GM12878 (cell line): ENCODE measurements at regions not wholly inside any gene's neighbourhood (a gene's known extent, or its start where the extent isn't known, plus 50 kb on each side); places are given as distances from the start of the nearest gene placed in this dataset.

Experiments used
- ATAC-seq: fragments of 200-7000 bp; cut with Tn5 transposase; 3 replicates; pipeline ENCODE4 v1.9.1; 2020; ENCODE audit warnings: mild to moderate bottlenecking, moderate library complexity
- BruUV-seq: library from RNA; stranded (reverse); fragments of 400-500 nt; replicated peaks from 2 replicates; lab custom pipeline; 2021; lab: Mats Ljungman, UMichigan
- CTCF ChIA-PET: fragments of 300-600 bp; sonication (Branson Sonifier 250); formaldehyde crosslinking; extraction: SDS; loops from one replicate; lab custom pipeline; 2021; ENCODE audit warnings: inconsistent platforms; lab: Yijun Ruan, JAX
- POLR2A ChIA-PET: fragments of 350-600 bp; formaldehyde crosslinking; extraction: SDS; loops from one replicate; lab custom pipeline; 2021; ENCODE audit warnings: inconsistent platforms; lab: Charles Lee
- RAD21 ChIA-PET: fragments of 300-600 bp; sonication (Branson Sonifier 250); formaldehyde crosslinking; loops from one replicate; lab custom pipeline; 2023; ENCODE audit warnings: antibody characterized with exemption; ENCODE audit not compliant: unreplicated experiment; lab: Charles Lee
- SMC1A ChIA-PET: fragments of 300-600 bp; sonication (Branson Sonifier 250); formaldehyde crosslinking; loops from one replicate; lab custom pipeline; 2023; ENCODE audit not compliant: unreplicated experiment, uncharacterized antibody; lab: Charles Lee
- DNase-seq: peaks from one replicate; pipeline ENCODE4 v3.0.0-alpha.2; 2011; ENCODE audit warnings: low read depth, low spot score
- FAIRE-seq: peaks from 3 replicates; lab custom pipeline; 2011; peaks lifted over from hg19 to GRCh38; lab: Jason Lieb, UNC
- H2AFZ ChIP-seq: 2 replicates; pipeline ENCODE4 v1.6.0; 2011; ENCODE audit warnings: low read depth, low read length, control low read depth; ENCODE audit not compliant: control insufficient read depth
- H3K27ac ChIP-seq: 2 replicates; pipeline ENCODE4 v1.5.1; 2011; ENCODE audit warnings: control low read depth; ENCODE audit not compliant: control insufficient read depth, insufficient read depth
- H3K27me3 ChIP-seq, 2 experiments: replicated peaks in 1 of 2; 2 replicates each; pipeline versions ENCODE4 v1.6.0 to v1.6.1; 2011; ENCODE audit warnings: low read length in 1 of 2; ENCODE audit not compliant: control insufficient read depth in 2 of 2, insufficient read depth in 2 of 2
- H3K36me3 ChIP-seq, 2 experiments: 2 replicates each; pipeline ENCODE4 v1.5.1; 2011; ENCODE audit warnings: low read length in 1 of 2; ENCODE audit not compliant: control insufficient read depth in 2 of 2, insufficient read depth in 2 of 2
- H3K4me1 ChIP-seq: 2 replicates; pipeline ENCODE4 v1.6.1; 2011; ENCODE audit warnings: mild to moderate bottlenecking, low read length, moderate library complexity, mixed read lengths; ENCODE audit not compliant: control insufficient read depth, insufficient read depth
- H3K4me2 ChIP-seq: 2 replicates; pipeline ENCODE4 v1.6.0; 2011; ENCODE audit warnings: control low read depth; ENCODE audit not compliant: control insufficient read depth, insufficient read depth
- H3K4me3 ChIP-seq: fragments of 200-600 bp; sonication (generic); 2 replicates; pipeline ENCODE4 v1.5.1; 2016
- H3K79me2 ChIP-seq: 2 replicates; pipeline ENCODE4 v1.6.0; 2011; ENCODE audit warnings: low read length; ENCODE audit not compliant: control insufficient read depth, insufficient read depth
- H3K9ac ChIP-seq: 2 replicates; pipeline ENCODE4 v1.8.0; 2011; ENCODE audit warnings: low read length, control low read depth, mixed read lengths; ENCODE audit not compliant: control insufficient read depth, insufficient read depth
- H3K9me3 ChIP-seq: replicated peaks from 3 replicates; pipeline ENCODE4 v1.5.1; 2011; ENCODE audit warnings: mild to moderate bottlenecking, low read length; ENCODE audit not compliant: control insufficient read depth, insufficient read depth
- H4K20me1 ChIP-seq: 2 replicates; pipeline ENCODE4 v1.6.0; 2011; ENCODE audit not compliant: control insufficient read depth, insufficient read depth
- BCL11A ChIP-seq: IDR thresholded peaks from 2 replicates; pipeline ENCODE4 v1.6.1; 2011; ENCODE audit warnings: low read depth, low read length
- CBFB ChIP-seq: IDR thresholded peaks from 2 replicates; pipeline ENCODE4 v1.6.1; 2016; ENCODE audit warnings: antibody characterized with exemption, low read depth
- EZH2 ChIP-seq: IDR thresholded peaks from 2 replicates; pipeline ENCODE4 v1.6.1; 2012; ENCODE audit warnings: low read depth, mild to moderate bottlenecking, control low read depth, inconsistent platforms, low read length, borderline replicate concordance; ENCODE audit not compliant: control insufficient read depth
- FOXK2 ChIP-seq: fragments of 450-650 bp; IDR thresholded peaks from 2 replicates; pipeline ENCODE4 v1.6.1; 2017; ENCODE audit warnings: mild to moderate bottlenecking, moderate library complexity
- MEF2B ChIP-seq: fragments of 450-650 bp; IDR thresholded peaks from 2 replicates; pipeline ENCODE4 v1.6.1; 2018; ENCODE audit warnings: mild to moderate bottlenecking, moderate library complexity; ENCODE audit not compliant: partially characterized antibody, poor library complexity, severe bottlenecking
- MYC ChIP-seq: IDR thresholded peaks from 2 replicates; pipeline ENCODE4 v1.6.1; 2011; ENCODE audit warnings: mild to moderate bottlenecking, low read length, moderate library complexity, inconsistent platforms; ENCODE audit not compliant: insufficient read depth, insufficient replicate concordance, insufficient read length, severe bottlenecking
- RAD51 ChIP-seq: fragments of 450-650 bp; IDR thresholded peaks from 2 replicates; pipeline ENCODE4 v1.6.1; 2016; ENCODE audit warnings: moderate library complexity, mild to moderate bottlenecking, inconsistent platforms
- RBBP5 ChIP-seq: fragments of 200-600 bp; sonication (generic); conservative IDR thresholded peaks from 2 replicates; pipeline ENCODE4 v1.6.1; 2016
- SMAD1 ChIP-seq: fragments of 450-650 bp; IDR thresholded peaks from 2 replicates; pipeline ENCODE4 v1.6.1; 2018; ENCODE audit warnings: mild to moderate bottlenecking, low read depth; ENCODE audit not compliant: partially characterized antibody
- YBX1 ChIP-seq: fragments of 450-650 bp; IDR thresholded peaks from 2 replicates; pipeline ENCODE4 v1.6.1; 2016; ENCODE audit warnings: antibody characterized with exemption
- ZBED1 ChIP-seq: IDR thresholded peaks from 2 replicates; pipeline ENCODE4 v1.6.1; 2016; ENCODE audit warnings: borderline replicate concordance
- WGBS: methylation state at CpG from one replicate; pipeline ENCODE4 v1.1.6; 2016; ENCODE audit warnings: low lambda C conversion rate; ENCODE audit not compliant: insufficient replicate concordance, insufficient coverage; ENCODE audit errors: missing lambda C conversion rate; 5-methylcytosine and 5-hydroxymethylcytosine counted together
- in situ Hi-C: fragments of 300-500 bp; cut with MboI; formaldehyde crosslinking; loops from 9 replicates; pipeline ENCODE4 v1.14.3; 2018; ENCODE audit warnings: mixed read lengths
- intact Hi-C: fragments of 100-400 bp; cut with micrococcal nuclease; formaldehyde crosslinking; loops from one replicate; pipeline ENCODE4 v1.14.2; 2022; ENCODE audit not compliant: unreplicated experiment
- TF ChIP-seq, protein P1 (sequence below): IDR thresholded peaks from 2 replicates; pipeline ENCODE4 v1.6.1; 2012; ENCODE audit warnings: improper control_type of control experiment, low read depth, low read length; ENCODE audit not compliant: insufficient replicate concordance
- TF ChIP-seq, protein P2 (sequence below): IDR thresholded peaks from 2 replicates; pipeline ENCODE4 v1.6.1; 2012; ENCODE audit warnings: low read depth, low read length, improper control_type of control experiment

DNA sequence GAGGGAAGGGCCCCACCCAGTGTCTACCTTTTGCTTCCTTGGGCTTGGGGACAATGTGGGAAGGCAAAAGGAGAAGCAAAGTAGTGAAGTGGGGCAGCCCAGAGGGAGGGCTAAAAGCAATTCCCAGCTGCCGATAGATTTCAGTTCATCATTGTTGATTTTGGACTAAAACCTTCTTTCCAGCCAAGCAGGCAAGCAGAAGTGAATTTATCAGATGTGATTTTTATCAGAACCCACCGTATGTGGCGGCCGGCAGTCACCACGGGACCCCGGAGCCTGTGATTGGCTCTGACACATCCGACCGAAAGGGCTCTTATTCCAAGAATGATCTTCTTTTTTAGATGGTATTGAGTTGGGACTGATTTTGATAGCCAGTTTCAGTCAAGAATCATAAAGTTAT is 559.9 kb downstream of the PSAT1 start (continued):
- no peak for TF ChIP-seq RBBP5
- no peak for TF ChIP-seq RAD51
- TF ChIP-seq, protein P1, sequence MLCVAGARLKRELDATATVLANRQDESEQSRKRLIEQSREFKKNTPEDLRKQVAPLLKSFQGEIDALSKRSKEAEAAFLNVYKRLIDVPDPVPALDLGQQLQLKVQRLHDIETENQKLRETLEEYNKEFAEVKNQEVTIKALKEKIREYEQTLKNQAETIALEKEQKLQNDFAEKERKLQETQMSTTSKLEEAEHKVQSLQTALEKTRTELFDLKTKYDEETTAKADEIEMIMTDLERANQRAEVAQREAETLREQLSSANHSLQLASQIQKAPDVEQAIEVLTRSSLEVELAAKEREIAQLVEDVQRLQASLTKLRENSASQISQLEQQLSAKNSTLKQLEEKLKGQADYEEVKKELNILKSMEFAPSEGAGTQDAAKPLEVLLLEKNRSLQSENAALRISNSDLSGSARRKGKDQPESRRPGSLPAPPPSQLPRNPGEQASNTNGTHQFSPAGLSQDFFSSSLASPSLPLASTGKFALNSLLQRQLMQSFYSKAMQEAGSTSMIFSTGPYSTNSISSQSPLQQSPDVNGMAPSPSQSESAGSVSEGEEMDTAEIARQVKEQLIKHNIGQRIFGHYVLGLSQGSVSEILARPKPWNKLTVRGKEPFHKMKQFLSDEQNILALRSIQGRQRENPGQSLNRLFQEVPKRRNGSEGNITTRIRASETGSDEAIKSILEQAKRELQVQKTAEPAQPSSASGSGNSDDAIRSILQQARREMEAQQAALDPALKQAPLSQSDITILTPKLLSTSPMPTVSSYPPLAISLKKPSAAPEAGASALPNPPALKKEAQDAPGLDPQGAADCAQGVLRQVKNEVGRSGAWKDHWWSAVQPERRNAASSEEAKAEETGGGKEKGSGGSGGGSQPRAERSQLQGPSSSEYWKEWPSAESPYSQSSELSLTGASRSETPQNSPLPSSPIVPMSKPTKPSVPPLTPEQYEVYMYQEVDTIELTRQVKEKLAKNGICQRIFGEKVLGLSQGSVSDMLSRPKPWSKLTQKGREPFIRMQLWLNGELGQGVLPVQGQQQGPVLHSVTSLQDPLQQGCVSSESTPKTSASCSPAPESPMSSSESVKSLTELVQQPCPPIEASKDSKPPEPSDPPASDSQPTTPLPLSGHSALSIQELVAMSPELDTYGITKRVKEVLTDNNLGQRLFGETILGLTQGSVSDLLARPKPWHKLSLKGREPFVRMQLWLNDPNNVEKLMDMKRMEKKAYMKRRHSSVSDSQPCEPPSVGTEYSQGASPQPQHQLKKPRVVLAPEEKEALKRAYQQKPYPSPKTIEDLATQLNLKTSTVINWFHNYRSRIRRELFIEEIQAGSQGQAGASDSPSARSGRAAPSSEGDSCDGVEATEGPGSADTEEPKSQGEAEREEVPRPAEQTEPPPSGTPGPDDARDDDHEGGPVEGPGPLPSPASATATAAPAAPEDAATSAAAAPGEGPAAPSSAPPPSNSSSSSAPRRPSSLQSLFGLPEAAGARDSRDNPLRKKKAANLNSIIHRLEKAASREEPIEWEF, result no peak

DNA sequence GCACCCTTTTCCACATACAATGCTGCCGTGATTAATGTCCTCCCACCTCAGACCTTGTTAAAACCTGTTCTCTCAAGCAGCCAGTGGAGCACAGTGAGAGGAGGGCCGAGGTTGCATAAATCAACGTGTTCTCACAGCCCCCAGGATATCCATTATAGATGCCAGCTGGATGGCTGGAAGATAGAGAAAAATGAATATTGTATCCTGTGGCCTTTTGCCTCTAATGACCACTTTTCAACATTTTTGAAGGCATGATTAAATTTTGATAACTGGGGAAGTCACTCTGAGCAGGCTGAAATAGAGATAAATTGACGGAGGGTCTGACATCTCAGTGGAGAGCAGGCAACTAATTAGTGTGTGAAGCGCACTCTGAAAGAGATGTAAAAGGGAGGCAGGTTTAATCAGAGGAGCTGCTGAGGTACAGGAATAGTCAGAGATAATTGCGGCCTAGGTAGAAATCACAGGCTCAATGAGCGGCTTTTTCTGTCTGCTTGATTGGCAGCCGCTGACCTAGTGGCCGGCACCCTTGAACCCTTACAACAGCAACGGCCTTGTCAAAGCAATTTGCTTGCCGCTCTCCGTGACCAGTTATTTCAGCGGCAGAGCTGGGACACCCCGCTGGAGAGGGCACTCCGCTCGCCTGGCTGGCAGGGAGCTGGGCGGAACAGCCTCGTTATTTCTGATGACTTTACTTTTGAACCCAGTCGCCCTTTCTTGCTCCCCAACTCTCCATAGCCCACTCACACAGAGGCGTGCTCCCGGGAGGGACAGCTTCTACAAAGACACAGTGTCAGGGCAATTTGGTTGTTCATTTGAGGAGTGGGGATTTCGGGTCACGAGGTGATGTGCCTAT is 560.7 kb downstream of the PSAT1 start:
- ChIA-PET CTCF (no interaction called here), SMC1A (no interaction called here), RAD21 (no interaction called here), POLR2A (no interaction called here)
- H3K36me3 ChIP-seq, result no peaks in the 10 kb centered on the region
- H3K4me3 ChIP-seq, result no peak overlapping the region
- H3K79me2 ChIP-seq, result no peaks in the 10 kb centered on the region
- ATAC-seq (no peak), DNase-seq (no peak), FAIRE-seq (no peak)
- 44% methylated on average over 23 of the region's 23 CpGs for WGBS
- H3K4me2 ChIP-seq, result no peak overlapping the region
- H3K9me3 ChIP-seq, result no peaks in the 10 kb centered on the region
- no TSS peak for BruUV-seq
- intact Hi-C loops, result no loop called here
- H3K9ac ChIP-seq, result no peak overlapping the region
- no peaks in the 10 kb centered on the region for H4K20me1 ChIP-seq
- no peaks in the 10 kb centered on the region for H3K27me3 ChIP-seq
- in situ Hi-C loops, result no loop called here
- H3K27ac ChIP-seq, result no peak overlapping the region
- H3K4me1 ChIP-seq, result no peaks in the 10 kb centered on the region
- no peak overlapping the region for H2AFZ ChIP-seq
- no peak for TF ChIP-seq MEF2B
- TF ChIP-seq ZBED1, result no peak
- TF ChIP-seq FOXK2, result no peak
- TF ChIP-seq RBBP5, result no peak
- TF ChIP-seq, protein P2, sequence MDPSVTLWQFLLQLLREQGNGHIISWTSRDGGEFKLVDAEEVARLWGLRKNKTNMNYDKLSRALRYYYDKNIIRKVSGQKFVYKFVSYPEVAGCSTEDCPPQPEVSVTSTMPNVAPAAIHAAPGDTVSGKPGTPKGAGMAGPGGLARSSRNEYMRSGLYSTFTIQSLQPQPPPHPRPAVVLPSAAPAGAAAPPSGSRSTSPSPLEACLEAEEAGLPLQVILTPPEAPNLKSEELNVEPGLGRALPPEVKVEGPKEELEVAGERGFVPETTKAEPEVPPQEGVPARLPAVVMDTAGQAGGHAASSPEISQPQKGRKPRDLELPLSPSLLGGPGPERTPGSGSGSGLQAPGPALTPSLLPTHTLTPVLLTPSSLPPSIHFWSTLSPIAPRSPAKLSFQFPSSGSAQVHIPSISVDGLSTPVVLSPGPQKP, result no peak
- TF ChIP-seq MYC, result no peak
- no peak for TF ChIP-seq YBX1
- no peak for TF ChIP-seq CBFB
- TF ChIP-seq EZH2, result no peak
- TF ChIP-seq RAD51, result no peak
- no peak for TF ChIP-seq SMAD1
- no peak for TF ChIP-seq BCL11A
